ENCODE measurements at regions not wholly inside any gene's neighbourhood (a gene's known extent, or its start where the extent isn't known, plus 50 kb on each side); places are given as distances from the start of the nearest gene placed in this dataset.

DNA sequence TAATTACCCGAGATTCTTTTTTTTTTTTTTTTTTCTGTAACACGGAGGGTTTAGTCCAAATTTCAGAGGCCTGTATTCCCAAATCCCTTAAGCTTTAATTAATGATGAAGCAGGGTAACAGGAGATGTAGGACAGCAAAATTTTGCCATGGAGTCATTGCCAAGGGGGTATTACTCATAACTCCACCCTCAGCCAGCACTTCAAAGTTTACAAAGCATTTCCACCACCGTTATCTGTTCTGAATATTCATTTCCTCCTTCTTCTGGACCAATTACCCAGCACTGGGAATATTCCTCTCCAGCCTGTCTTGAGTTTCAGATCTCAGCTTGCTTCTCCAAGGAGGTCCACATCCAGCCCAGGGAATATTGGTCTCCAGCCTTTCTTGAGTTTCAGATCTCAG lies 747.5 kb upstream of the EEF2KMT start:
- Histone ChIP-seq H3K4me3 (ENCODE audit: low read depth in 1 of 2, low read length in 1 of 2) (no peak overlapping the region), H3K9me3 (no peaks in the 10 kb centered on the region), H3K36me3 (no peaks in the 10 kb centered on the region), H3K27ac (no peak overlapping the region), H3K4me1 (ENCODE audit: control insufficient read depth in 1 of 2, insufficient read depth in 1 of 2, low read depth in 1 of 2, low read length in 1 of 2) (no peaks in the 10 kb centered on the region), H3K27me3 (no peaks in the 10 kb centered on the region)
- TF ChIP-seq, protein P1, sequence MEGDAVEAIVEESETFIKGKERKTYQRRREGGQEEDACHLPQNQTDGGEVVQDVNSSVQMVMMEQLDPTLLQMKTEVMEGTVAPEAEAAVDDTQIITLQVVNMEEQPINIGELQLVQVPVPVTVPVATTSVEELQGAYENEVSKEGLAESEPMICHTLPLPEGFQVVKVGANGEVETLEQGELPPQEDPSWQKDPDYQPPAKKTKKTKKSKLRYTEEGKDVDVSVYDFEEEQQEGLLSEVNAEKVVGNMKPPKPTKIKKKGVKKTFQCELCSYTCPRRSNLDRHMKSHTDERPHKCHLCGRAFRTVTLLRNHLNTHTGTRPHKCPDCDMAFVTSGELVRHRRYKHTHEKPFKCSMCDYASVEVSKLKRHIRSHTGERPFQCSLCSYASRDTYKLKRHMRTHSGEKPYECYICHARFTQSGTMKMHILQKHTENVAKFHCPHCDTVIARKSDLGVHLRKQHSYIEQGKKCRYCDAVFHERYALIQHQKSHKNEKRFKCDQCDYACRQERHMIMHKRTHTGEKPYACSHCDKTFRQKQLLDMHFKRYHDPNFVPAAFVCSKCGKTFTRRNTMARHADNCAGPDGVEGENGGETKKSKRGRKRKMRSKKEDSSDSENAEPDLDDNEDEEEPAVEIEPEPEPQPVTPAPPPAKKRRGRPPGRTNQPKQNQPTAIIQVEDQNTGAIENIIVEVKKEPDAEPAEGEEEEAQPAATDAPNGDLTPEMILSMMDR (IDR thresholded peaks at IDR 0.05) = no peak

DNA sequence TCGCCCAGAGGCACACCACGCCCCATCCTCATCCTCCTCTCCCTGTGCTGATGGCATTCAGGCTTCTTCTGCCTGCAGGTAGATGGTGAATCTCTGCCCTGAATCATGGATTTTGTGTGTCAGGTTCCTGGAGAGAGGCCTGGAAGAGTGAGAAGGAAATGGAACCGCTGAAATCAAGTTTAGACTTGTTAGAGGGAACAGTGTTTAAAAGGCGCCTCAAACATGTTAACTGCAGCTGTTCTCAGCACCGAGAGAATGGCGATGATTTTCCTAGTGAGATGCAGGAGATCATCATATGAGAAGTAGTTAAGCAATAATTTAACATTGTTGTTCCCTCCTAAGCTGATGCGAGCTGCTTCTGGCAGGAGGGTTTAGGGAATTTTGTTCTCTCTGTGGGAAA lies 744.4 kb upstream of the EEF2KMT start:
- no peaks in the 10 kb centered on the region for H3K27me3 ChIP-seq
- H3K36me3 ChIP-seq = no peaks in the 10 kb centered on the region
- H3K27ac ChIP-seq = no peak overlapping the region
- no peak overlapping the region for H3K4me3 ChIP-seq (ENCODE audit: low read depth in 1 of 2, low read length in 1 of 2)
- no peaks in the 10 kb centered on the region for H3K9me3 ChIP-seq
- TF ChIP-seq, protein P1 (IDR thresholded peaks at IDR 0.05) = no peak
- no peaks in the 10 kb centered on the region for H3K4me1 ChIP-seq (ENCODE audit: control insufficient read depth in 1 of 2, insufficient read depth in 1 of 2, low read depth in 1 of 2, low read length in 1 of 2)

DNA sequence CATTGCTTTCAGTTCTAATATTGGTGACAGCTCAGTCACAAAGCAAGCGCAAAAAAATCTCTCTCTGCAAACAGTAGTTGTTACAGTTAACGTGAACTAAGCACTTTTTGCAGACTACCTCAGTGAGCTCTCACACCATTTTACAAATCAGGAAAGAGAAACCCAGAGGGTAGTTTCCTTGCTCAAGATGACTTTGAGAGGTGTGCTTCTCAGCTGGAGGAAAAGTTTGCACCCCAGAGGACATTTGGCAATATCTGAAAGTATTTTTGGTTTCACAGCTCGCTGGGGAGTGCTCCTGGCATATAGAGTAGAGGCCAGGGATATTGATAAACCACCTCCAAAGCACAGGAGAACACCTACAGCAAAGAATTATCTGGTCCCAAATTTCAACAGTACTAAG lies 741.1 kb upstream of the EEF2KMT start:
- TF ChIP-seq, protein P1 (IDR thresholded peaks at IDR 0.05) = no peak
- Histone ChIP-seq H3K27ac (no peak overlapping the region), H3K36me3 (no peaks in the 10 kb centered on the region), H3K9me3 (no peaks in the 10 kb centered on the region), H3K27me3 (no peaks in the 10 kb centered on the region), H3K4me1 (ENCODE audit: control insufficient read depth in 1 of 2, insufficient read depth in 1 of 2, low read depth in 1 of 2, low read length in 1 of 2) (no peaks in the 10 kb centered on the region), H3K4me3 (ENCODE audit: low read depth in 1 of 2, low read length in 1 of 2) (no peak overlapping the region)

DNA sequence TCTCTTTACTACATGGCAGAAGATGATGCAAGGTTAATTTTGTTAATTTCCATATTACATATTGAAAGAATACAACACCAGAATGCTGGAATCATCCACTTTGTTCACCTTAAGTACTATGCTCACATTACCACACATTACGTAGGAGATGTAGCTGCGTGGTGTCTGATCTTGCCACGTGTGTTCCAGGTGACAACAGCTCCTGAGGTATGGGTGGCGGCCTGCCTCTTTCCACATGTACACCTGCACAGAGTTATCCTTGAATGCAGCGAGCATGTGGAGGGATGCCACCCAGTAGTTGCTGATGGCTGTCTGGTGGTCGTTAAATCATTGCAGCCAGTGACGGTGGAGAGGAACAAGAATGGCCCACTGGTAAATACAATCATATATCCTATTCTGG lies 740.5 kb upstream of the EEF2KMT start:
- Histone ChIP-seq H3K4me1 (ENCODE audit: control insufficient read depth in 1 of 2, insufficient read depth in 1 of 2, low read depth in 1 of 2, low read length in 1 of 2) (no peaks in the 10 kb centered on the region), H3K9me3 (no peaks in the 10 kb centered on the region), H3K36me3 (no peaks in the 10 kb centered on the region), H3K27ac (no peak overlapping the region), H3K4me3 (ENCODE audit: low read depth in 1 of 2, low read length in 1 of 2) (no peak overlapping the region), H3K27me3 (no peaks in the 10 kb centered on the region)
- TF ChIP-seq, protein P1 (IDR thresholded peaks at IDR 0.05) = no peak

DNA sequence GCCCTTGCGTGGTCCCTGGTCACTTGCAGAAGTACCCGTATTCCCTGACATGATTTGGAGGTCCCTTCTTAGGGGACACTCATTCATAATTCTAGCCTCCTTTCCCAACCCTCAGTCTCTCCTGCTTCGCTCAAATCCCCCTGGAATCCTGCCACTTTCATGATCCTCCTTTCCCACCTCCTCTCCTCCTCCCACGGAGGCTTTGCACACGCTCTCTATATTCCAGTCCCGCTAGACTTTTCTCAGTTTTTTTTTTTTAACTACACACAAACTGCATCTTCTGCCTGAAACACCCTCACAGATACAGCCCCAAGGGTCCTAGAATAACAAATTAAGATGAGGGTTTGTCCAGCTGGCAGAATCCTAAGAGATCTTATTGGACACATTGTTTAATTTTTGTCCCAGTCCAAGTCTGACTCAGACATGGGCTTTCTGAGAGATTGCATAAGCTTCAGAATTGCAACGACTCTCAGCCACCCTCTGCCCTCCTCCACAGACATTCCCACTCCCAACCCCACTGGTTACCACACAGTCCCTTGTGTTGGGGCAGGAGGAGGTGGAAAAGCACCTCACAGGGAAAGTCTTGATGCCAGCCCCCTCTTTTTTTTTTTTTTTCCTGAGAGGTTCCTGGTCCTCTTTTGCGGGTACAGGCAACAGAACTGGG lies 739.5 kb upstream of the EEF2KMT start:
- no peaks in the 10 kb centered on the region for H3K27me3 ChIP-seq
- H3K4me3 ChIP-seq (ENCODE audit: low read depth in 1 of 2, low read length in 1 of 2) = no peak overlapping the region
- H3K9me3 ChIP-seq = no peaks in the 10 kb centered on the region
- TF ChIP-seq, protein P1 (IDR thresholded peaks at IDR 0.05) = no peak
- H3K36me3 ChIP-seq = no peaks in the 10 kb centered on the region
- H3K4me1 ChIP-seq (ENCODE audit: control insufficient read depth in 1 of 2, insufficient read depth in 1 of 2, low read depth in 1 of 2, low read length in 1 of 2) = no peaks in the 10 kb centered on the region
- no peak overlapping the region for H3K27ac ChIP-seq

Data from neutrophil (primary cell).